PC-9 (cell line): ENCODE measurements at regions not wholly inside any gene's neighbourhood (a gene's known extent, or its start where the extent isn't known, plus 50 kb on each side); places are given as distances from the start of the nearest gene placed in this dataset.

Source experiments
- BruUV-seq: library from RNA; stranded (reverse); fragments of 400-500 nt; replicated peaks from 2 replicates; lab custom pipeline; 2021; lab: Mats Ljungman, UMichigan
- CTCF ChIA-PET: fragments of 300-600 bp; sonication (Branson Sonifier 250); formaldehyde crosslinking; loops from one replicate; lab custom pipeline; 2022; ENCODE audit warnings: antibody characterized with exemption; lab: Charles Lee
- POLR2A ChIA-PET: fragments of 300-600 bp; sonication (Branson Sonifier 250); formaldehyde crosslinking; loops from one replicate; lab custom pipeline; 2022; ENCODE audit warnings: antibody characterized with exemption; ENCODE audit not compliant: unreplicated experiment; lab: Charles Lee
- DNase-seq, 2 experiments: peaks; one replicate each; pipeline versions ENCODE4 v3.0.0 to v3.0.0-alpha.2; 2015 to 2022; ENCODE audit warnings: mixed read lengths in 1 of 2
- H2AFZ ChIP-seq: fragments of 200-600 bp; sonication (generic); 2 replicates; pipeline ENCODE4 v1.8.1; 2017; ENCODE audit warnings: antibody characterized with exemption
- H3F3A ChIP-seq: fragments of 200-600 bp; sonication (generic); 2 replicates; pipeline ENCODE4 v1.8.1; 2017; ENCODE audit warnings: antibody characterized with exemption, mild to moderate bottlenecking, low read depth; ENCODE audit not compliant: insufficient read depth
- H3K27ac ChIP-seq: fragments of 200-600 bp; sonication (generic); 2 replicates; pipeline ENCODE4 v1.6.1; 2016; ENCODE audit warnings: mixed run types
- H3K27me3 ChIP-seq: fragments of 200-600 bp; sonication (generic); 2 replicates; pipeline ENCODE4 v1.6.1; 2016; ENCODE audit warnings: low read depth, mixed run types; ENCODE audit not compliant: insufficient read depth
- H3K36me3 ChIP-seq: fragments of 200-600 bp; sonication (generic); 2 replicates; pipeline ENCODE4 v1.6.1; 2016; ENCODE audit warnings: low read depth, mixed run types
- H3K4me1 ChIP-seq: fragments of 200-600 bp; sonication (generic); replicated peaks from 2 replicates; pipeline ENCODE4 v1.6.1; 2016; ENCODE audit warnings: mixed run types; ENCODE audit not compliant: insufficient read depth
- H3K4me2 ChIP-seq: fragments of 200-600 bp; sonication (generic); 2 replicates; pipeline ENCODE4 v1.6.1; 2017; ENCODE audit warnings: mixed run types
- H3K4me3 ChIP-seq: fragments of 200-600 bp; sonication (generic); 2 replicates; pipeline ENCODE4 v1.6.1; 2016; ENCODE audit warnings: mixed run types
- H3K79me2 ChIP-seq: fragments of 200-600 bp; sonication (generic); 2 replicates; pipeline ENCODE4 v1.6.1; 2017; ENCODE audit warnings: low read depth, mixed run types
- H3K9me2 ChIP-seq: fragments of 200-600 bp; sonication (generic); 2 replicates; pipeline ENCODE4 v1.8.1; 2017; ENCODE audit warnings: mild to moderate bottlenecking; ENCODE audit not compliant: insufficient read depth
- H3K9me3 ChIP-seq: fragments of 200-600 bp; sonication (generic); 2 replicates; pipeline ENCODE4 v1.8.1; 2016; ENCODE audit warnings: low read depth; ENCODE audit not compliant: insufficient read depth
- H4K20me1 ChIP-seq: fragments of 200-600 bp; sonication (generic); 2 replicates; pipeline ENCODE4 v1.8.1; 2017; ENCODE audit not compliant: insufficient read depth
- CTCF ChIP-seq: fragments of 200-600 bp; sonication (generic); conservative IDR thresholded peaks from 2 replicates; pipeline ENCODE4 v1.6.1; 2017; ENCODE audit warnings: mixed run types, antibody characterized with exemption, mild to moderate bottlenecking, moderate library complexity
- EZH2 ChIP-seq: fragments of 200-600 bp; sonication (generic); IDR thresholded peaks from 2 replicates; pipeline ENCODE4 v1.8.0; 2017; ENCODE audit warnings: antibody characterized with exemption, low read depth
- intact Hi-C: fragments of 100-400 bp; cut with micrococcal nuclease; formaldehyde crosslinking; loops from one replicate; pipeline ENCODE4 v1.10.0; 2022; ENCODE audit not compliant: unreplicated experiment

GRCh38 chrX:25285598-25285997 is 269.8 kb upstream of the ARX start:
- BruUV-seq = no TSS peak
- H3F3A ChIP-seq = no peaks in the 10 kb centered on the region
- TF ChIP-seq EZH2 = no peak
- no peak for TF ChIP-seq CTCF

GRCh38 chrX:25279510-25279909 is 263.7 kb upstream of the ARX start:
- no peak overlapping the region for H3K27ac ChIP-seq
- ChIA-PET POLR2A (no interaction called here), CTCF (no interaction called here)
- no peaks in the 10 kb centered on the region for H4K20me1 ChIP-seq
- intact Hi-C loops = no loop called here
- no peaks in the 10 kb centered on the region for H3F3A ChIP-seq
- H3K4me3 ChIP-seq = no peak overlapping the region
- H3K9me3 ChIP-seq = no peaks in the 10 kb centered on the region
- no peaks in the 10 kb centered on the region for H3K9me2 ChIP-seq
- no peak overlapping the region for H2AFZ ChIP-seq
- TF ChIP-seq EZH2 (no peak), CTCF (no peak)
- H3K4me1 ChIP-seq = no peaks in the 10 kb centered on the region
- no peaks in the 10 kb centered on the region for H3K36me3 ChIP-seq
- H3K4me2 ChIP-seq = no peak overlapping the region
- H3K79me2 ChIP-seq = no peaks in the 10 kb centered on the region
- H3K27me3 ChIP-seq = no peaks in the 10 kb centered on the region; the same call in 1 of the 2 replicates
- no TSS peak for BruUV-seq
- no peak for DNase-seq

More at GRCh38 chrX:25285598-25285997, 269.8 kb upstream of the ARX start:
- intact Hi-C loops = no loop called here
- no peaks in the 10 kb centered on the region for H3K79me2 ChIP-seq
- CTCF ChIA-PET = no interaction called here
- POLR2A ChIA-PET = no interaction called here
- H3K27me3 ChIP-seq = no peaks in the 10 kb centered on the region
- no peak overlapping the region for H3K27ac ChIP-seq
- no peak overlapping the region for H3K4me3 ChIP-seq
- H3K9me2 ChIP-seq = no peaks in the 10 kb centered on the region
- H4K20me1 ChIP-seq = no peaks in the 10 kb centered on the region
- DNase-seq = no peak
- no peaks in the 10 kb centered on the region for H3K9me3 ChIP-seq
- no peaks in the 10 kb centered on the region for H3K4me1 ChIP-seq
- H2AFZ ChIP-seq = no peak overlapping the region
- no peaks in the 10 kb centered on the region for H3K36me3 ChIP-seq
- H3K4me2 ChIP-seq = no peak overlapping the region

- Histone ChIP-seq H3K4me3 (no peak overlapping the region), H3K79me2 (no peaks in the 10 kb centered on the region), H3K4me1 (no peaks in the 10 kb centered on the region), H3K36me3 (no peaks in the 10 kb centered on the region), H3K9me3 (no peaks in the 10 kb centered on the region), H3K9me2 (no peaks in the 10 kb centered on the region), H3K27ac (no peak overlapping the region), H3F3A (no peaks in the 10 kb centered on the region), H2AFZ (no peak overlapping the region), H3K4me2 (no peak overlapping the region), H3K27me3 (no peaks in the 10 kb centered on the region; the same call in 1 of the 2 replicates), H4K20me1 (no peaks in the 10 kb centered on the region)
- no peak for DNase-seq
- no TSS peak for BruUV-seq
- intact Hi-C loops = no loop called here
- POLR2A ChIA-PET = no interaction called here
- no peak for TF ChIP-seq CTCF
- TF ChIP-seq EZH2 = no peak
- CTCF ChIA-PET = no interaction called here
These were observed 262.6 kb upstream of the ARX start for GRCh38 chrX:25278341-25278740.
